HUES6 (cell line): ENCODE measurements at regions not wholly inside any gene's neighbourhood (a gene's known extent, or its start where the extent isn't known, plus 50 kb on each side); places are given as distances from the start of the nearest gene placed in this dataset.

Source experiments
- H3K27ac ChIP-seq: 2 replicates; pipeline ENCODE4 v1.7.0; 2013; ENCODE audit warnings: low read depth, mild to moderate bottlenecking, low read length, inconsistent platforms
- H3K27me3 ChIP-seq: 2 replicates; pipeline ENCODE4 v1.6.1; 2013; ENCODE audit warnings: low read length; ENCODE audit not compliant: control insufficient read depth, insufficient read depth
- H3K36me3 ChIP-seq: 2 replicates; pipeline ENCODE4 v1.6.1; 2013; ENCODE audit warnings: low read length; ENCODE audit not compliant: control insufficient read depth, insufficient read depth
- H3K4me1 ChIP-seq: 2 replicates; pipeline ENCODE4 v1.6.1; 2013; ENCODE audit warnings: low read length; ENCODE audit not compliant: control insufficient read depth, insufficient read depth
- H3K4me3 ChIP-seq: 2 replicates; pipeline ENCODE4 v1.5.1; 2013; ENCODE audit warnings: low read depth, low read length
- H3K9ac ChIP-seq: one replicate; pipeline ENCODE4 v1.6.1; 2013; ENCODE audit warnings: mild to moderate bottlenecking, low read length
- H3K9me3 ChIP-seq: 2 replicates; pipeline ENCODE4 v1.6.1; 2013; ENCODE audit warnings: low read depth, low read length; ENCODE audit not compliant: control insufficient read depth, insufficient read depth

DNA sequence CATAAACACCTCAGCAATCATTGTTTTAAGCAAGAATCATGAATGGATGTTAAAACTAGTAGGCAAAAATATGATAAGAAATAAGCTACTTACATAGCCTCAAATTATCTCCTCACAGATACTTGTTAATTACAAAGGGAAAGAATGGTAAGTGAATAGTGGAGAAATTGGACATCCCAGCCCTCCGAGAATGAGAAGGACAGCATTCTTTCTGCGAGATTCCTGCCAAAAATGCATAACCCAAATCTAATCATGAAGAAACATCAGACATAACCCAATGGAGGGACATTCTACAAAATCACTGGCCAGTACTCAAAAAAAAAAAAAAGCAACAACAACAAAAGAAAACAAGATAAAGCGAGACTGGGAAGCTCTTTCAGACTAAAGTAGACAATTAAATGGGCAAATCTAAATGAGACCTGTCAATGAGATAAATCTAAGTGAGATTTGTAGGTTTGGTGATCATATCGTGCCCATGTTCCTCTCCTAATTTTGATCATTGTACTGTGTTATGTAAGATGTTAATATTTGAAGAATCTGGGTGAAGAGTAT is 57.9 kb upstream of the GLI2 start:
- H3K9me3 ChIP-seq, result no peaks in the 10 kb centered on the region
- no peaks in the 10 kb centered on the region for H3K36me3 ChIP-seq
- peaks cover 60% of the 10 kb centered on the region for H3K27me3 ChIP-seq
- H3K4me3 ChIP-seq, result no peak overlapping the region
- peaks cover 2% of the 10 kb centered on the region; the same call in 1 of the 2 replicates for H3K4me1 ChIP-seq
- no peak overlapping the region for H3K27ac ChIP-seq
- H3K9ac ChIP-seq, result no peak overlapping the region

DNA sequence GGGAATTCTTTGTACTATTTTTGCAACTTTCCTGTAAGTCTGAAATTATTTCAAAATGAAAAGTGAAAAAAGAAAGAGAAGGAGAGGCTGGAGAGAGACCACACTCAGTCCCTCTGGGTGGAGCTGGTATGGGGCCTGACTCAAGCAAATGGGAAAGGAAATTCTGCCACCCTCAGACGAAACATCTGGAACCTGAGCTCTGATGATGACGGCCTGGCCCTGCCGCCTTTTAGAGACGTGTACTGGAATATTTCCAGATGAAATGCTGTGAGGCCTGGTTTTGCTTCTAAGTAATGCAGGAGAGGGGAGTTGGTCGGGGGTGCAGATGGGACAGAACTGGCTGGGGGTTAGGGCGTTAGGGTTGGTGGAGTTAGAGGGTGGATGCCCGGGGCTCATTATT is 57.4 kb upstream of the GLI2 start:
- Histone ChIP-seq H3K9ac (no peak overlapping the region), H3K4me1 (peaks cover 2% of the 10 kb centered on the region; the same call in 1 of the 2 replicates), H3K27me3 (peaks cover 57% of the 10 kb centered on the region), H3K27ac (no peak overlapping the region), H3K36me3 (no peaks in the 10 kb centered on the region), H3K9me3 (no peaks in the 10 kb centered on the region), H3K4me3 (no peak overlapping the region)

DNA sequence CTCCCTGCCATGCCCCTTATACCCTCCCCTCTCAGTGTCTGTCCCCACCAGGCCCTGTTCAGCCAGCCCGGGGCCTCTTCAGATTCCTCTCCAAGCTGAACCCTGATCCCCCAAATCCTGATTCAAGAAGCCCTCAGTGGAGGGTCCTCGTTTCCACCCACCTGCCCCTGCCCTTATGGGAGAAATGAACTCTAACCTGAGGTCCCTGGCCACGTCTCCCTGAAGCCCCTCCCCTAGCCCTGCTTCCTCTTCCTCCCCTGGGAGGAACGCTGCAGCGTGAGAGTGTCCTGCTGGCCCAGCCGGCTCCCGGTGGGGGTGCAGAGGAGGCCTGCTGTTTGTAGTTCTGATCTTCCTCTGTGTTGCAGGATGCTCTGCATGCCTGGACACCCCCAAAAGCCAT is 56.7 kb upstream of the GLI2 start:
- Histone ChIP-seq H3K36me3 (no peaks in the 10 kb centered on the region), H3K27ac (no peak overlapping the region), H3K27me3 (peaks cover 50% of the 10 kb centered on the region), H3K9me3 (no peaks in the 10 kb centered on the region), H3K4me3 (no peak overlapping the region), H3K4me1 (peaks cover 2% of the 10 kb centered on the region; the same call in 1 of the 2 replicates), H3K9ac (no peak overlapping the region)

DNA sequence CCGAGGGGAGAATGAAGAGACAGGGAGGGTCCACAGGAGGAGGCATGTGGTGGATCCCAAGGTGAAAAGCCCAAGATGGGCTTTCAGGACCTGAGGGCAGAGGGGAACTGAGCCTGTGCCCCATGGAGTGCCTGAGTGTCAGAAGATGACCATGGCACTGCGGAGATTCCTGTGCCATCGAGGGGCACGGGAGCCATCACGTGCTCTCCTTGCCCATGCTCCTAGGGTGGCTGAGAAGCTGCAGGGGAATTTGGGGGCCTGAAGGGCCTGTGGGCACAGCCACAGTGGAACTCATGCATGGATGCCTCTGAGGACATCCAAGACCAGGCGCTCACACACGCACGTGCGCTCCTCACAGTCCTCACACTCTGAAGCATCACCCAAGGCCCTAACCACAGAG is 56.1 kb upstream of the GLI2 start:
- H3K4me3 ChIP-seq, result no peak overlapping the region
- peaks cover 44% of the 10 kb centered on the region for H3K27me3 ChIP-seq
- peaks cover 2% of the 10 kb centered on the region; the same call in 1 of the 2 replicates for H3K4me1 ChIP-seq
- H3K9me3 ChIP-seq, result no peaks in the 10 kb centered on the region
- no peak overlapping the region for H3K27ac ChIP-seq
- H3K9ac ChIP-seq, result no peak overlapping the region
- no peaks in the 10 kb centered on the region for H3K36me3 ChIP-seq

DNA sequence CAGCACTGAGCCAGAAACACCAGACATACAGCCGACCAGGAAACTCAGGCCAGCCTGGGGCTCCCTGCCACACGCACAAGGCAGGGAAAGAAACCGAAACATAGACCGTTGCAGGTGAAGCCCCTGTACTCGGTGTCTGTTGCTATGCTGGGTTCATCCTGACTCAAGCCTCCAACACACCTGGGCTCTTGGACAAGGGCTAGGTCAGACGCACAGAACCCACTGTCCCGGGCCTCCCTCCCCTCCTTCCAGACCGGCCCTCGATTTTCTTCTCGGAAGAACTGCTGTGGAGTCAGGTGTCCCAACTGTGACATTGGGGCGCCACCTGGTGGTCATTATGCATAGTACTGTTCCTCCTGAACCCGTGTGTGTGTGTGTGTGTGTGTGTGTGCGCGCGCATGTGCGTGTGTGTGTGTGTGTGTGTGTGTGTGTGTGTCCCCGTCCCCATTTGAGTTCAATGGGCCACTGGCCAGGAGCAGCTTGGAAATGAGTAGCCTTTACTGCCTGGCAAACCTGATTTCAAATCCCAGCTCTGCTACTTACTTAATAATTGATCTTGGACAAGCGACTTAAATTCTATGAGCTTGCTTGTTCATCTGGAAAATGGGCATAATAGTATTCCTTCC is 55.4 kb upstream of the GLI2 start:
- no peak overlapping the region for H3K4me3 ChIP-seq
- H3K9me3 ChIP-seq, result no peaks in the 10 kb centered on the region
- no peaks in the 10 kb centered on the region for H3K36me3 ChIP-seq
- peaks cover 2% of the 10 kb centered on the region; the same call in 1 of the 2 replicates for H3K4me1 ChIP-seq
- no peak overlapping the region for H3K9ac ChIP-seq
- peaks cover 37% of the 10 kb centered on the region for H3K27me3 ChIP-seq
- no peak overlapping the region for H3K27ac ChIP-seq

DNA sequence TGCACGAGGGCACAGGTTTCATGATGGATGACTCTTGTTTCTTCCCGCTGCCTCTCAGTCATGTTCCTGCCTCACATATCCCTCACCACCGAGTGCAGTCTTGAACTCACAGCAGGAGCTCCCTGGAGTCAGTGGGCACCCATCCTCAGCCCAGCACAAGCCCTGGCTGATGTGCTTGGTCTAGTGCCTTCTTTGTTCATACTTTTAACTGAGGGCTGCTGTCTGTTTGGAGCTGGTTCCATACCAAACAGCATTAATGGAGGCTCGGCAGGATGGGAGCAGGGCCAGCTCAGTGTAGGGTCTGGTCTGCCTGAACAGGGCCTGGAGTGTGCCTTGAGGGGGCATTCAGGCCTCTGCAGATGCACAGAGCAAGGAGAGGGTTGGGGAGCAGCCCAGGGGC is 54.5 kb upstream of the GLI2 start:
- no peak overlapping the region for H3K9ac ChIP-seq

DNA sequence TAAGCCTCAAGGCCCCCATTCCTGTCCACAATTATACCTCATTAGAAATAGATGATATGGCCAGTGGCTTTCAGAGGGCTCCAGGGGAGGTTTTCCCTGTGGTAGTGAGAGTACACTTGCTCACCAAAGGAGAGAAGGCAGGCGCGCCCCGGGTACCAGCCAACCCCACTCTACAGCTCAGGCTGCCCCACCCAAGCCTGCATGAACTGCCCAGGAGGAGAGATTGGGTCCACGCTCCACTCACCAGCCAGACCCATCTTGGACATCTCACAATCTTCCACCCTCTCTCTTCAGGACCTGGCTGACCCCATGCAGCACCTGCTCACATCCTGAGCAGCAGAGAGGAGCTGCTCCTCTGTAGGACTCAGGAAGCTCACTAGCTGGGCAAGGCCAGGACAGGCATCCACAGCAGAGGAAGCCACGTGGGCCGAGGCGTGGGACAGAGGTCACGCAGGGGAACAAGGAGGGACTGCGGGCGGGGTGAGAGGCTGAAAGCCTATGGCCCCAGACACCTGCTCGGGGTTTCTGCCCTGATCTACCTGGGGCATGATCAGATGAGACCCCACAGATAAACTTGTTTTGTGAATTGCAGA is 53.9 kb upstream of the GLI2 start:
- H3K9ac ChIP-seq, result no peak overlapping the region
- peaks cover 2% of the 10 kb centered on the region; the same call in 1 of the 2 replicates for H3K4me1 ChIP-seq
- H3K4me3 ChIP-seq, result no peak overlapping the region
- no peak overlapping the region for H3K27ac ChIP-seq
- H3K27me3 ChIP-seq, result peaks cover 26% of the 10 kb centered on the region
- no peaks in the 10 kb centered on the region for H3K36me3 ChIP-seq
- no peaks in the 10 kb centered on the region for H3K9me3 ChIP-seq

More for the DNA sequence above, 54.5 kb upstream of the GLI2 start:
- Histone ChIP-seq H3K27ac (no peak overlapping the region), H3K9me3 (no peaks in the 10 kb centered on the region), H3K36me3 (no peaks in the 10 kb centered on the region), H3K4me3 (no peak overlapping the region), H3K4me1 (peaks cover 2% of the 10 kb centered on the region; the same call in 1 of the 2 replicates), H3K27me3 (peaks cover 30% of the 10 kb centered on the region)

DNA sequence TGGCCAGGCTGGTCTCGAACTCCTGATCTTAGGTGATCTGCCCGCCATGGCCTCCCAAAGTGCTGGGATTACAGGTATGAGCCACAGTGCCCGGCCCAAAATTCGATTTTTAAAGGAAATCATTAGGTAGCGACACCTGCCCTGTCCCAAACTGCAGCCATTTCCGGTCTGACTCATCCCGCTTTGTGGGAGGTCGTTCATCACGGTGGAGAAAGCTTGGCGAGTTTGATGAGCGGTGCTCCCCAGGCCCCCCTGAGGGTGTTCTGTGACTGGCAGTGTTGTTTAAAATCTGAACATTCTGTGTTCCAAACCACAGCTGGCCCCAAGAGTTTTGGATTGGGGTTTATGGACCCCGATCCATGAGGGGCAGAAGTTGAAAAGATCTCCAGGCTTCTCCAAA is 53.0 kb upstream of the GLI2 start:
- Histone ChIP-seq H3K4me3 (no peak overlapping the region), H3K27me3 (peaks cover 18% of the 10 kb centered on the region)

DNA sequence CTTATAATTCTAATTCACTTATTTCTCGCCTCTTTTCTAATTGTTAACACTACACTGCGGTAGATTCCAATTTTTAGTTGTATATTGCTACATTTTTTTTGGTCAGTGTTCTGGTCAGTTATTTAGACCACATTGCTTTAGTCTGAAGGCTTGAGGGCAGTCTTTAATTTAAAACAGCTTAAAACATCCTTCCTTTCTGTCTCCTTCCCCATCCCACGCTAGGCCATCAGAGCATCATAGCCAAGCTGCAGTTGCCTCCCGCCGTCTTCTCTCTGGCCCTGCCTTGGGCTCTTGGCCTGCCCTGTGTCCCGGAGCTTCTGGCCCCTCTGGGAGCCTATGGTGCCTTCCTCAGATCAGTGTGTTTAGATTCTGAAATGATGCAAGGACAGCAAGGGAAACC is 52.6 kb upstream of the GLI2 start:
- peaks cover 15% of the 10 kb centered on the region for H3K27me3 ChIP-seq
- H3K27ac ChIP-seq, result no peak overlapping the region
- H3K36me3 ChIP-seq, result no peaks in the 10 kb centered on the region
- no peak overlapping the region for H3K4me3 ChIP-seq
- H3K9me3 ChIP-seq, result no peaks in the 10 kb centered on the region
- no peak overlapping the region for H3K9ac ChIP-seq
- peaks cover 2% of the 10 kb centered on the region; the same call in 1 of the 2 replicates for H3K4me1 ChIP-seq

More for the DNA sequence above, 53.0 kb upstream of the GLI2 start:
- no peaks in the 10 kb centered on the region for H3K9me3 ChIP-seq
- no peak overlapping the region for H3K9ac ChIP-seq
- H3K36me3 ChIP-seq, result no peaks in the 10 kb centered on the region
- H3K4me1 ChIP-seq, result peaks cover 2% of the 10 kb centered on the region; the same call in 1 of the 2 replicates
- no peak overlapping the region for H3K27ac ChIP-seq

DNA sequence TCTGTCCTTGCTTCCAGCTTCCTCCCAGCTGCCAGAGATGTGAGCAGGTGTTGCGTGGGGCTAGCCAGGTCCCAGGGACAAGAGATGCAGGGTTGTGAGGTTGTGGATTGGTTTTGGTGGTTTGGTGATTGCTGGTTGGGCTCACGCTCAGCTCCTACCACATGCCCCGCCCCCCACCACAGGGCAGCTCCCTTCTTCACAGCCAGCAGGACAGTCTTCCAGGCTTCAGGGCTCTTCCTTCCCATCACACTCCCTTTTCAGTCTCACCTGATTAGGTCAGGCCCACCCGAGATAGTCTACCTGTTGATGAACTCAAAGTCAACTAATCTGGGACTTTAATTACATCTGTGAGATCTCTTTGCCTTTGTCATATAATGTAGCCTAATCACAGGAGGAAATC is 52.0 kb upstream of the GLI2 start:
- Histone ChIP-seq H3K9me3 (no peaks in the 10 kb centered on the region), H3K9ac (no peak overlapping the region), H3K27me3 (peaks cover 15% of the 10 kb centered on the region), H3K27ac (no peak overlapping the region), H3K4me1 (peaks cover 2% of the 10 kb centered on the region; the same call in 1 of the 2 replicates), H3K36me3 (no peaks in the 10 kb centered on the region), H3K4me3 (no peak overlapping the region)

DNA sequence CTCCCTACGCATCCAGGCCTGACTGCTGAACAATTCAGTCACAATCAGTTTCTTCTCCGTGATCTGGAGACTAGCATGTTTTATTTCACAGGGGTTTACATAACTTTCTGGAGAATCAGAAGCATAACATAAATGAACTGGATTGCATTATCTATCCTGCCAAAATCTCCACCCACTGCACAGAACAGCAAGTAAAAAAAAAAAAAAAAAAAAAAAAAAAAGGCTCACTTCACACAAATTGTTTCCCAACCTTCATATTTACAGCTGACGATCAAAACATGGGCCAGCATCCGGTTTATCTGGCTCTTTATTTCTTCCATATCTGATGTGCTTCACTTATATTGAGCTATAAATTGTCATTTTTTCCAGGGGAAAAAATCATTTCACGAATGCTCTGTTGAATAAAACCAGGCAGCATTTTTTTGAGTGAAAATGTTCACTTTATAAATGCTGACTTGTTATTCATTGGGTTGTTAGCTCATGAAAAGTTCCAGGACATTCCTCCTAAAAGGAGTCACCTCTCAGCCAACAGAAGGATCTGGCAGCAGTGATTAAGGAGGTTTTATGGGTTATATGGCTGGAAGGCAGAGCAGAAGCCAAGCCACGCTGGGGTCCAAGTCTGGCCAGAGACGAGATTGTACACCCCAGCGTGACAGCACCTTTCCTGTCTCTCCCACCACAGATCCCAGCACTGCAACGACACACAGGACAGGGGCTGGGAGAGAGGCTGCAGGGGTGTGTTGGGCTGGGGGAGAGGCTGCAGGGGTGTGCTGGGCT is 51.2 kb upstream of the GLI2 start:
- H3K36me3 ChIP-seq, result no peaks in the 10 kb centered on the region
- H3K9me3 ChIP-seq, result no peaks in the 10 kb centered on the region
- H3K4me1 ChIP-seq, result peaks cover 2% of the 10 kb centered on the region; the same call in 1 of the 2 replicates
- peaks cover 13% of the 10 kb centered on the region for H3K27me3 ChIP-seq
- H3K4me3 ChIP-seq, result no peak overlapping the region
- no peak overlapping the region for H3K27ac ChIP-seq
- H3K9ac ChIP-seq, result no peak overlapping the region
